Esophagus (tissue), 2 donors: ENCODE measurements at regions not wholly inside any gene's neighbourhood (a gene's known extent, or its start where the extent isn't known, plus 50 kb on each side); places are given as distances from the start of the nearest gene placed in this dataset.

Experiments used
- H3K27ac ChIP-seq, 2 donors: one replicate each; pipeline ENCODE4 v1.5.1; 2013; ENCODE audit warnings: low read depth in 2 of 2, mild to moderate bottlenecking in 2 of 2, inconsistent platforms in 1 of 2, low read length in 1 of 2, moderate library complexity in 1 of 2
- H3K27me3 ChIP-seq, 2 donors: one replicate each; pipeline ENCODE4 v1.6.1; 2013; ENCODE audit warnings: low read length in 2 of 2, control low read depth in 1 of 2, mild to moderate bottlenecking in 1 of 2; ENCODE audit not compliant: insufficient read depth in 2 of 2, control insufficient read depth in 1 of 2
- H3K36me3 ChIP-seq, 2 donors: one replicate each; pipeline ENCODE4 v1.6.1; 2013; ENCODE audit warnings: low read length in 1 of 2; ENCODE audit not compliant: control insufficient read depth in 2 of 2, insufficient read depth in 2 of 2
- H3K4me1 ChIP-seq, 2 donors: one replicate each; pipeline ENCODE4 v1.6.1; 2013; ENCODE audit warnings: low read length in 1 of 2; ENCODE audit not compliant: control insufficient read depth in 2 of 2, insufficient read depth in 2 of 2
- H3K4me3 ChIP-seq, 2 donors: one replicate each; pipeline ENCODE4 v1.5.1; 2013; ENCODE audit warnings: low read length in 2 of 2, mild to moderate bottlenecking in 2 of 2, low read depth in 1 of 2, moderate library complexity in 1 of 2
- H3K9me3 ChIP-seq, 2 donors: one replicate each; pipeline ENCODE4 v1.6.1; 2013; ENCODE audit warnings: mild to moderate bottlenecking in 2 of 2, low read depth in 1 of 2, low read length in 1 of 2, moderate library complexity in 1 of 2; ENCODE audit not compliant: control insufficient read depth in 2 of 2, insufficient read depth in 1 of 2
- WGBS, 2 donors: extraction: QIAGEN DNeasy Blood & Tissue Kit; methylation state at CpG; one replicate each; pipeline ENCODE4 v1.1.7; 2013; 5-methylcytosine and 5-hydroxymethylcytosine counted together
- donor health status: healthy with polysubstance abuse.
- donor health status: Bipolar disorder and iron deficiency.

DNA sequence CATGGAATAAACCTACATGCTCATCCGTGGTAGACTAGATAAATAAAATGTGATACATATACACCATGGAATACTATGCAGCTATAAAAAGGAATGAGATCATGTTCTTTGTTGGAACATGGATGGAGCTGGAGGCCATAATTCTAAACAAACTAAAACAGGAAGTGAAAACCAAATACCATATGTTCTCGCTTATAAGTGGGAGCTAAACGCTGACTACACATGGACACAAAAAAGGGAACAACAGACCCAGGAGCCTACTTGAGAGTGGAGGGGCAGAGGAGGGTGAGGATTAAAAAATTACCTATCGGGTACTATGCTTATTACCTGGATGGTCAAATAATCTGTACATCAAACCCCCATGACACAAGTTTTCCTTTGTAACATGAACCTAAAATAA, 68.7 kb upstream of the SEC61G start:
- no peak overlapping the region for H3K27ac ChIP-seq
- no peak overlapping the region for H3K4me3 ChIP-seq
- no peaks in the 10 kb centered on the region for H3K9me3 ChIP-seq
- 77 to 88% methylated on average over 4 of the region's 4 CpGs for WGBS, 2 donors
- no peaks in the 10 kb centered on the region for H3K4me1 ChIP-seq
- H3K27me3 ChIP-seq = no peaks in the 10 kb centered on the region
- H3K36me3 ChIP-seq = no peaks in the 10 kb centered on the region

DNA sequence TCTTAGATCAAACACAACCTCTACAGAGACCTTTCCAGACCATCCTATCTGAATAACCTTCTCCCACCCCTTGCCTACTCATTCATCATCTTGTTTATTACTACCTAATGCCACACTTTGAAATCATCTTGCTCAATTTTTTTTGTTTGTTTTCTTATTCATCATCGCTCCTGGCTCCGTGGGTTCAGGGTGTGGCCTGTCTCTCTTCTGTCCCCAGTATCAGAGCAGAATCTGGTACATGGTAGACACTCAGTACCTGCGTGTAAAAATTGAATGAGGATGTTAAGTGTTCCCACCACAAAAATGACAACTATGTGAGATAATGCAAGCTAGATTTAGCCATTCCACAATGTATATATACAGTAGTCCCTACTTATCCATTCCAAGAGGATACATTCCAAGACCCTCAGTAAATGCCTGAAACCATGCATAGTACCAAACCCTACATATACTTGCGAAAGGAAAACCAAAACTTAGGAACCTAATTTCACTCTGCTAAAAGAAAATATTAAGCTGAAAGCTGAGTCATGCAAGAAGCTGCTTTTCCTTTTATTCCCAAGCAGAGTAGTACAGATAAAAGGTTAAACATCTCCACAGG, 72.1 kb upstream of the SEC61G start:
- no peaks in the 10 kb centered on the region for H3K9me3 ChIP-seq
- no peaks in the 10 kb centered on the region for H3K4me1 ChIP-seq
- no peak overlapping the region for H3K27ac ChIP-seq
- WGBS, 2 donors = 60 to 64% methylated on average over 4 of the region's 4 CpGs
- H3K36me3 ChIP-seq = no peaks in the 10 kb centered on the region
- H3K27me3 ChIP-seq = no peaks in the 10 kb centered on the region
- H3K4me3 ChIP-seq = no peak overlapping the region

DNA sequence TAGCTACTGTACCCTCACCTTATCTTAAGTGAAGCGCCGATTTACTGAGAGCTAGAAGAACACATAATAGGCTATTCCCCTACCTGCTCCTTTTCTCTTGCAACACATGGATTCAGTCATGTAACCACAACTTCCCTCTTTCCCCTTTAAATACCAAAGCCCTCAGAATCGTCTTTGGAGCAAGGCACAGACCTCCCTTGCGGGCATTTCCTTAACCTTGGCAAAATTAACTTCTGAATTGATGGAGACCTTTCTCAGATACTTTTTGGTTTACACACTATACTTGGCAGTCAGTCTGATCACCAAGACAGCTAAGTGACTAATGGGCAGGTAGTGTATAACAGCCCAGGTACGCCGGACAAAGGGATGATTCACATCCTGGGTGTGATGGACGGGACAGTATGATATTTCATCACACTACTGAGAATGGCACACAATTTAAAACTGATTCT, 72.7 kb upstream of the SEC61G start:
- 50 to 66% methylated on average over 7 of the region's 7 CpGs for WGBS, 2 donors

DNA sequence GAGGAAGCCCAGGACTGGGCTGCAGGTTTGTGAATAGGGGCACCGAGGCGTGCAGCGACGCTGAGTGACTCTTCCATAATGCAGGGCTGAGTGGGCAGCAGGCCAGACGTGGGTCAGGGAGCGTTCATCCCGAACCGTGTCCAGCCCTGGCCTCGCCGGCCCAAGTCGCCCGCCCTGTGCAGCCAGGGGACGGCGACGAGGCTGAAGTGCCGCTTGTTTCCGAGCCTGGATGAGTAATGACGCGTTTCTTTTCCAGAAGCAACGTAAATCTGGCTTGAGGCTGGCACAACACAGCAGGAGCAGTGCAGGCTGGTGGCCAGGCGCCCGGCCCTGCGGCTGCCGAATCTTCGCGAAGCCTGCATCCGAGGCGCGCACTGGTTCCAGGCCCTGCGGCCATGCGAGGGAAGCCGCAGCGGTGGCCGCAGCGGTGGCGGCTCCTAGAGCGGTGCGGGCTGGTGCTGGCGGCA, 74.0 kb upstream of the SEC61G start:
- H3K36me3 ChIP-seq = no peaks in the 10 kb centered on the region

More for the DNA sequence above, 72.7 kb upstream of the SEC61G start:
- Histone ChIP-seq H3K4me3 (no peak overlapping the region), H3K36me3 (no peaks in the 10 kb centered on the region), H3K4me1 (no peaks in the 10 kb centered on the region), H3K27ac (peak overlapping the region in 1 of 2 donors; percentile 33), H3K9me3 (no peaks in the 10 kb centered on the region), H3K27me3 (no peaks in the 10 kb centered on the region)

DNA sequence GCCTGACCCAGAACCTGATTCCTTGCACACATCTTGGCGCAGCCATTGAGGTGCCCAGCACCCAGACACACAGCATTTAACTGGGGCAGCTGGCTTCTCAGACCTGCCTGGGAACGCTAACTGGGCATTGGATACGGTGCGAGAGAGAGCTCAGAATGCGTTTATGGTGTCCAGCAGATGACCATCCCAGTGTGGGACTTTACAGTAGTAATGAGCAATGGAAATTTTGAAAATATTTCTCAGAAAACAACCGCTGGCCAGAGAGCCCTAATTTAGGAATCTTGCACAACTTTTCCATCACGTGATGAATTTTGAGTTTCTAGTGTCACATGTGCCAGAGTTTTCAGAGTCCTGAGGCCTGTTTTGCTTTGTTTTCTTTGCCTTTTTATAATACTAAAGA, 78.2 kb upstream of the SEC61G start:
- no peaks in the 10 kb centered on the region for H3K36me3 ChIP-seq
- no peak overlapping the region for H3K4me3 ChIP-seq
- 78 to 79% methylated on average over 7 of the region's 7 CpGs for WGBS, 2 donors
- no peaks in the 10 kb centered on the region for H3K9me3 ChIP-seq
- H3K27ac ChIP-seq = no peak overlapping the region
- H3K4me1 ChIP-seq = peaks cover 2 to 5% of the 10 kb centered on the region in 2 donors
- no peaks in the 10 kb centered on the region for H3K27me3 ChIP-seq

More for the DNA sequence above, 74.0 kb upstream of the SEC61G start:
- 90 to 97% methylated on average over 39 of the region's 39 CpGs for WGBS, 2 donors
- no peak overlapping the region for H3K27ac ChIP-seq
- no peaks in the 10 kb centered on the region for H3K9me3 ChIP-seq
- H3K4me1 ChIP-seq = no peaks in the 10 kb centered on the region
- no peaks in the 10 kb centered on the region for H3K27me3 ChIP-seq
- no peak overlapping the region for H3K4me3 ChIP-seq

DNA sequence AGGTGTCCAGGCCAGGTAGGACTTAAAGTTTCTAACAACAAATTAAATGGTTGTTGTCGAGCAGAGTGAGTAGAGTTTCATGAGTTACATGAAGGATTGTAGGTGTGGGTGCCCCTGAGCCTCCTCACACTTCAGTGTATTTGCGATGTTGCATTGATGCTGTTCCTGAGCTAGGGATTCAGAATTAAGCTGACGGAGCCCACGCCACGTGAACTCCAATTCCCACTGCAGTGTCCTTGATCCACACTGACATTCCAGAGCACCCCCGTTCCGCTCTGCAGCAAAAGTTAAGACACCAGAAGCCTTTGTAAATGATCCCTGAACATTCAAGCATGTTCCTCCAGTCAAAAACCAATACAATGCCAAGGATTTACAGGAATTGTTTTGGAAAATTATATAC, 78.8 kb upstream of the SEC61G start:
- Histone ChIP-seq H3K4me3 (no peak overlapping the region), H3K27me3 (no peaks in the 10 kb centered on the region), H3K9me3 (no peaks in the 10 kb centered on the region), H3K4me1 (peaks cover 2 to 5% of the 10 kb centered on the region in 2 donors), H3K36me3 (no peaks in the 10 kb centered on the region), H3K27ac (peak overlapping the region in 1 of 2 donors; percentile 17)
- 89 to 91% methylated on average over 7 of the region's 7 CpGs for WGBS, 2 donors

DNA sequence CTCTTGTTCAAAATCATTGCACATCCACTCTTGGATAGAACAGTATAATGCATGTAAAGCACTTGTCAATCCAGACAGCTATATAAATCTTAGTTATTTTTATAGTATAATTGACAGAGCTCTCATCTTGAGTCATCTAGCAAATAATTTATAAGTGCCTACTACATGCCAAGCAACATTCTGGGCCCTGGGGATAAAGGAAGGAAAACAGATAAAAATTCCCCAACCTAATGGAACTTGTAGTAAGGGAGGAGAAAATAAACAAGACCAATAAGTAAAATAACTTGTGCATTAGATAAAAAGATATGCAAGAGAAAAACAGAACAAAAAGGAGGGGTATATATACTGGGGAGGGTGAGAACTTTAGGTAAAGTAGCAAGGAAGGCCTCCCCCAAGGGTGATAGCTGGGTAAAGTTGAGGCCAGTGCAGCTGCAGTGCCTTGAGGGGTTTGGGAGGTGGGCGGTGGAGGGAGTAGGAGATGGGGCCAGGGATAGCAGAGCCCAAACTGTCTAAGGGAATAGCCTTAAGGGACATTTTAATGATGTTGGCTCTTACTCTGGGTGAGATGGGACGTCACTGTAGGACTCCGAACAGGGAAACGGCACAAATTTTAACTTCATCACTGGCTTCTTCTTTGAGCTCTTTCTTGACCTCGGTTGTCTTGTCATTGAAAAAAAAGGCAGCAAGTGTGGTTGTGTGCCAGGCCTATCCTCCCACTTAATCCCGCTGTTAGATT, 79.3 kb upstream of the SEC61G start:
- Histone ChIP-seq H3K9me3 (no peaks in the 10 kb centered on the region), H3K4me3 (no peak overlapping the region), H3K27ac (no peak overlapping the region), H3K36me3 (no peaks in the 10 kb centered on the region), H3K4me1 (peaks cover 2 to 5% of the 10 kb centered on the region in 2 donors), H3K27me3 (no peaks in the 10 kb centered on the region)
- 81 to 84% methylated on average over 6 of the region's 6 CpGs for WGBS, 2 donors

DNA sequence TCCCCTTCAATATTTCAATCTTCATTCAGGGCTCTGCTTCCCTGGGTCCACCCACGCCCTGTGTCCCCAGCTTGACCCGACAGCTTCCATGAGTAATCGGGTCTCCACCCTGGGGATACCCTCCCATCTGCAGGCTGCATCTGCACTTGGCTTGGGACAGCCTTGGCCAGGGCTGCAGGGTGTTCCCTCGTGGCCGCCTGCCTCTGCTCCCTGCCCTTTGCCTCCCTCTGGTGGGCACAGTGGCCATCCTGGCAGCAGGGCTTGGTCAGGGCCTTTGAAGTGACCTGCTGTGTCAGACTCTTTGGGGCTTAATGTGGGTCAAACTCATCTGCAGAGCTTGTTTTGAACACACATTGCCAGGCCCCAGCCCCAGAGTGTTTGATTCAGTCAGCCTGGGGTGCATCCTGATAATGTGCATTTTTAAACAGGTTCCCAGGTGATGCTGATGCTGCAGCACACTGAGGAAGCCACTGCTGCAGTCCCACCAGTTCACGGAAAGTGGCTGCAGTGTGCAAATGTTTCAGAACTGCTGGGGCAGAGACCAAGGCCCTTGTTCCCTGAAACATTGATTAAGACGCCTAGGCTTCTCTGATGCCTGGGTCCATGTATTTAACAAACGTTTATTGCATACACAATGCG, 80.7 kb upstream of the SEC61G start:
- Histone ChIP-seq H3K4me3 (no peak overlapping the region), H3K36me3 (no peaks in the 10 kb centered on the region), H3K27ac (no peak overlapping the region), H3K4me1 (peaks cover 2 to 5% of the 10 kb centered on the region in 2 donors), H3K9me3 (no peaks in the 10 kb centered on the region), H3K27me3 (no peaks in the 10 kb centered on the region)
- 46 to 49% methylated on average over 9 of the region's 9 CpGs for WGBS, 2 donors

DNA sequence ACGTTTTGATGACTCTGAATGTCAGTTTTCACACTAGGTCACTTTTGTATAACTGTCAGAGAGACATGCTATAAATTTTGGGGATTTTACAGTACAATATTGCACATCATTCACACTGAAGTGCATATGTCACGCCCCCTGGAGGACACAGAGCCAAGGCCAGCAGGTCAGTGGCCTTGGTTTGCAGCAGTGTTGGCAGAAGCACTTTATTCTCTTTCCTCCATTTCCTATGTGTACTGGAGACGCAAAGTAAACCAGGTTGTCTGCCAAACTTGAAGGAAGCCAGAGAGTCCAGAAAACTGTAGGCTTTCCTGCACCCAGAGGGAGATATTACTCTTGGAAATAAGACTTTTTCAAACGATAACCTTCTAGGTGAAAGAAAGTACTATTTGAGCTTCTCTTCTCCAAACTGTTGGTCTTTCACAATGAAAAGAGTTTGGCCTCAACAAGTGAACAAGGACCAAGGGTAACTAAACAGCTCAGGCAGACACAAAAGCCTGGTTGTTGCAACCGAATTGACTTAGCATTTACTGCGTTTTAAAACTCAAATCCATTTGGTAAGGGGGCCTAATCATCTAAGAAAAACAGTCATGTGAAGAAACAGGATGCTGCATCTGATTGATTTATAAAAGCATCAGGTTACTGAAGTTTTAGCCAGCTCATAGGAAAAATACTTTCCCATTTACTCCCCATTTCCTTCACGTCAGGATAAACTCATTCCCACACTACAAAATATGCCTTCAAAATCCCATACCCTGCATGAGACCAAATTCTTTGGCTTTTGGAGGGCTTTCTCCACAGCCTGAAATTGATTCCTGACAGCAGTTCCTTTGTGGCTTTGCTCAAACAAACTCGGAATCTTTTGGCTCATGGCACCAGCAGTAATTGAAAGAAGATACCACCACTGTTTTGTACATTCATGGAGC, 83.0 kb upstream of the SEC61G start:
- H3K27ac ChIP-seq = no peak overlapping the region

More for the DNA sequence above, 83.0 kb upstream of the SEC61G start:
- 55 to 56% methylated on average over 8 of the region's 8 CpGs for WGBS, 2 donors
- H3K36me3 ChIP-seq = no peaks in the 10 kb centered on the region
- H3K4me3 ChIP-seq = no peak overlapping the region
- H3K27me3 ChIP-seq = no peaks in the 10 kb centered on the region
- peaks cover 2 to 5% of the 10 kb centered on the region in 2 donors for H3K4me1 ChIP-seq
- H3K9me3 ChIP-seq = no peaks in the 10 kb centered on the region
